ENCODE measurements at regions not wholly inside any gene's neighbourhood (a gene's known extent, or its start where the extent isn't known, plus 50 kb on each side); places are given as distances from the start of the nearest gene placed in this dataset.
"Not testable (repeated sequence)": the region's sequence is repeated elsewhere in the genome, so short reads cannot be mapped to it uniquely, and the experiment has no call there.

GRCh38 chr16:16448423-16448822 is 69.5 kb downstream of the NPIPA7 start:
- not testable (repeated sequence) for DNase-seq

DNA sequence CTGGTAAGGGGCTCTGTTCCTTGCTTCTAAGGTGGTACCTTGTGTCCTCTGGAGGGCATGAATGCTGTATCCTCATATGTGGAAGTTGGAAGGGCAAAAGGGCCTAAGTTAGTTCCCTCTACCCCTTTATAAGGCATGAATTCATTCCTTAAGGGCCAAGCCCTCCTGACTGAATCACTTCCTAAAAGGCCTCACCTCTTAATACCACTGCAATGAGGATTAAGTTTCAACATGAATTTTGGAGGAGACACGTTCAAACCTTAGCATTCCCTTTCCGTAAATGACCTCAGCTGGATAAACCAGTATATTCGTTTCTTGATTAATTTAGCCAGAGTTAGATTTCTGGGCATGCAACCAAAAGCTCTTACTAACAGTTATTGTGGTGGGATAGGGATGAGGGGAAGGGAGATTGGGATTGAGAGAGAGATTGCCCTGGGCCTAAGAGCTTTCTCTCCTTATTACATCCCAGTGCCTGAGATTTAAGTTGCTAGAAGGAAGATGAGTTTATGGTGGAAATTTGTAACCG is 70.8 kb downstream of the NPIPA7 start:
- DNase-seq, result not testable (repeated sequence)

DNA sequence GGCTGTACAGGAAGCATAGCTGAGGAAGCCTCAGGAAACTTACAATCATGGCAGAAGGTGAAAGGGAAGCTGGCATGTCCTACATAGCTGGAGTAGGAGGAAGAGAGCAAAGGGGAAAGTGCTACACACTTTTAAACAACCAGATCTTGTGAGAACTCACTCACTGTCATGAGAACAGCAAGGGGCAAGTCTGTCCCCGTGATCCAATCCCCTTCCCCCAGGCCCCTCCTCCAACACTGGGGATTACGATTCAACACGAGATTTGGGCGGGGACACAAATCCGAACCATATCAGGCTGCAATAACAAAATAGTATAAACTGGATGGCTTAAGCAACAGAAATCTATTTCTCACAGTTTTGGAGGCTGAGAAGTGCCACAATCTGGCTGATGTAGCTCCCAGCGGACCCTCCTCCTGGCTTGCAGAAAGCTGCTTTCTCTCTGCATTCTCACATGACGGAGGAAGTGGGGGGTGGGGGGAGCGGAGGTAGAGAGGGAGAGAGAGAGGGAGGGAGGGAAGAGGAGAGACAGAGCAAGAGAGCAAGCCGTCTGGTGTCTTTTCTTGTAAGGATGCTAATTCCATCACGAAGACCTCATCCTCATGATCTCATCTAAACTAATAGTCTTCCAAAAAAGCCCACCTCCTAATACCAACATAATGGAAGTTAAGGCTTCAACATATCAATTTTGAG is 72.9 kb downstream of the NPIPA7 start:
- DNase-seq, result not testable (repeated sequence)

DNA sequence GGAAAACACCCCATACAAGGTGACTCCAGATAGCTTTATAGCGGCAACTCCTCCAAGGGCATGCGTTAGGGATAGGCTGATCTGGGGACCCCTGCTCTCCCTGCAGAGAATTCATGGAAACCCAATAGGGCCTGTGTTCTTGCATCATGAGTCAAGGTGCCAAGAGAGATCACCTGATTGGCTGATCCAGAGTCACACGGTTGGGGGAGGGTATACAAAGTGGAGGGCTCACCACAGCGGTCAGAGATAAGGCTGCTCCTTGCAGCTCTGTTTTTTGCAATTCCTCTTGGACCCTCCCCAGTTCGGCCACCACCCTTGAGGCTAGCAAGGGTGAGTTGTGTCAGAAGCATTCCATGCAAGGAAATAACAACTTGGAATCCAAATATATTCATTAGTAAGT is 79.6 kb downstream of the NPIPA7 start:
- not testable (repeated sequence) for DNase-seq

- DNase-seq, result not testable (repeated sequence)
These were observed 84.9 kb downstream of the NPIPA7 start for GRCh38 chr16:16463792-16464191.

DNA sequence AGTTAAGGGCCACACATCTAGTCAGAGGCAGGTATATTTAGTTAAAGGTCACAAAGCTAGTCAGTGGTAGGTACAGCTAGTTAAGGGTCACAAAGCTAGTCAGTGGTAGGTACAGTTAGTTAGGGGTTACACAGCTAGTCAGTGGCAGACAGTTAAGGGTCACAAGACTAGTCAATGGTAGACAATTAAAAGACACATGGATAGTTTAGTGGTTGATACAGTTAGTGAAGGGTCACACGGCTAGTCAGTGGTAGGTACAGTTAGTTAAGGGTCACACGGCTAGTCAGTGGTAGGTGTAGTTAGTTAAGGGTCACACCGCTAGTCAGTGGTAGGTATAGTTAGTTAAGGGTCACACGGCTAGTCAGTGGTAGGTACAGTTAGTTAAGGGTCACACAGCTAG is 110.0 kb downstream of the NPIPA7 start:
- DNase-seq, result not testable (repeated sequence)

- not testable (repeated sequence) for DNase-seq
These were observed 110.5 kb downstream of the NPIPA7 start for GRCh38 chr16:16489466-16489865.

GRCh38 chr16:16494114-16494513 is 115.2 kb downstream of the NPIPA7 start:
- not testable (repeated sequence) for DNase-seq

GRCh38 chr16:16494998-16495397 is 116.1 kb downstream of the NPIPA7 start:
- not testable (repeated sequence) for DNase-seq

- DNase-seq, result not testable (repeated sequence)
These were observed 120.9 kb downstream of the NPIPA7 start for GRCh38 chr16:16499875-16500274.

- not testable (repeated sequence) for DNase-seq
These were observed 128.1 kb downstream of the NPIPA7 start for GRCh38 chr16:16507041-16507440.

- DNase-seq, result not testable (repeated sequence)
These were observed 129.4 kb downstream of the NPIPA7 start for GRCh38 chr16:16508344-16508743.

- DNase-seq, result not testable (repeated sequence)
These were observed 140.5 kb downstream of the NPIPA7 start for GRCh38 chr16:16519395-16519794.

DNA sequence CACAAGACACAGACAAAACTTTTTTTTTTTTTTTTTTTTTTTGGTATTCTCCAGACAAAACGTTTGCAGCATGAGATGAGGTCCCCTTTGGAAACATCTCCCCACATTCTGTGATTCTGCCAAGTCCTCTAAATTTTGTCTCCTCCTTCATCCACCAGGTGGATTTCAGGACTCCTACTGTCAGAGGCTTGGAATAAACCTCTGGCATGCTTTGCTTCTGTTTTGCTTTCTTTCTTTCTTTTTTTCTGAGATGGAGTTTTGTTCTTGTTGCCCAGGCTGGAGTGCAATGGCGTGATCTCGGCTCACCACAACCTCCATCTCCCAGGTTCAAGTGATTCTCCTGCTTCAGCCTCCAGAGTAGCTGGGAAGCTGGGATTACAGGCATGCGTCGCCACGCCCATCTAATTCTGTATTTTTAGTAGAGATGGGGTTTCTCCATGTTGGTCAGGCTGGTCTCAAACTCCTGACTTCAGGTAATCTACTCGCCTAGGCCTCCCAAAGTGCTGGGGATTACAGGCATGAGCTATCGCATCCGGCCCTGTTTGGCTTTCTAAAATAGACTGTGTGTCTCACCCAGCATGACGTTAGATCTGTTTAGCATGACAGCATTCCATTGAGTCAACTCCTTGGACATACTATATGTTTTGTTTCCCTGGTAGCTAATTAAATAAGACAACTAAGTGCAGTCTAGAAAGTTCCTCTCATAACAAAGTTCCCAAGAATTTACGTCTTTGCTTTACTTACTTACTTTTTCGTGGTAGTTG is 142.5 kb downstream of the NPIPA7 start:
- not testable (repeated sequence) for DNase-seq

DNA sequence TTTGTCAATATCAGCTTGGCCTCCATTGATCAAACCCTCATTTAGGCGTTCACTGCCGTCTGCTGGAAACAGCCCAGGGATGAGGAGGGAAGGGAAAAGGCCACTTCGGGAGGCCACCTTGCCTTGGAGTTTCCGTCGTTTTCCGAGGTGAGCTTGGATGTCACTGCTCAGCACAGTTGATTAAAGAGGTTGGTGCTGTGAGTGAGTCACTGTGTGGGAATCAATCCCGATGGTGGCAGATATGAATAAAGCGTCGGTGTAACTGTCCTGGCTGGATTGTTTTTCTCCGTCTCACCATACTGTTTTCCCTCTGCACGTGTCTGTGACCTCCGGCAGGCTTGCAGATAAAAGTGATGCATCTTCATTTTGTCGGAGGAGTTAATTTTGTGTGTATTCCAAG is 148.1 kb downstream of the NPIPA7 start:
- not testable (repeated sequence) for DNase-seq

- not testable (repeated sequence) for DNase-seq
These were observed 151.8 kb downstream of the NPIPA7 start for GRCh38 chr16:16530744-16531143.

- not testable (repeated sequence) for DNase-seq
These were observed 156.6 kb downstream of the NPIPA7 start for GRCh38 chr16:16535565-16535964.

GRCh38 chr16:16536151-16536550 is 157.2 kb downstream of the NPIPA7 start:
- not testable (repeated sequence) for DNase-seq

- DNase-seq, result not testable (repeated sequence)
These were observed 170.8 kb downstream of the NPIPA7 start for GRCh38 chr16:16549710-16550109.

DNA sequence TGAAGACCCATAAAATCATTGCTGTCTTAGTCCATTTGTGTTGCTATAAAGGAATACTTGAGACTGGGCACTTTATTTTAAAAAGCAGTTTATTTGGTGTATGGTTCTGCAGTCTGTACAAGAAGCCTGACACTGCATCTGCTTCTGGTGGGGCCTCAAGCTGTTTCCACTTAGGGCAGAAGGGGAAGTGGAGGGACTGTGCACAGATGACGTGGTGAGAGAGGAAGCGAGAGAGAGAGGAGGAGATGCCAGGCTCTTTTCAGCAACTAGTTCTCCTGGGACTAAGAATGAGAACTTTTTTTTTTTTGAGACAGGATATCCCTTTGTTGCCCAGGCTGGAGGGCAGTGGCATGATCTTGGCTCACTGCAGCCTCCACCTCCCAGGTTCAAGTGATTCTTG is 171.9 kb downstream of the NPIPA7 start:
- not testable (repeated sequence) for DNase-seq

- not testable (repeated sequence) for DNase-seq
These were observed 173.9 kb downstream of the NPIPA7 start for GRCh38 chr16:16552819-16553340.

GRCh38 chr16:16559179-16559740 is 180.3 kb downstream of the NPIPA7 start:
- DNase-seq, result not testable (repeated sequence)

Data from left kidney (tissue), 1 donor.